SH-SY5Y (cell line): ENCODE measurements at regions not wholly inside any gene's neighbourhood (a gene's known extent, or its start where the extent isn't known, plus 50 kb on each side); places are given as distances from the start of the nearest gene placed in this dataset.

ENCODE experiments used
- GATA2 ChIP-seq: IDR thresholded peaks from 2 replicates; pipeline ENCODE4 v1.6.1; 2011; ENCODE audit warnings: mild to moderate bottlenecking, low read depth, low read length
- GATA3 ChIP-seq: IDR thresholded peaks from 2 replicates; pipeline ENCODE4 v1.6.1; 2011; ENCODE audit warnings: low read depth, mild to moderate bottlenecking, low read length, moderate library complexity

- TF ChIP-seq GATA2 (no peak), GATA3 (no peak)
Observed at GRCh38 chr4:128564081-128564630, 245.3 kb upstream of the JADE1 start.
